SIG-M5 (cell line): ENCODE measurements at regions not wholly inside any gene's neighbourhood (a gene's known extent, or its start where the extent isn't known, plus 50 kb on each side); places are given as distances from the start of the nearest gene placed in this dataset.
"Not testable (repeated sequence)": the region's sequence is repeated elsewhere in the genome, so short reads cannot be mapped to it uniquely, and the experiment has no call there.

Source experiments
- DNase-seq: peaks from one replicate; lab custom pipeline; 2025; lab: John Stamatoyannopoulos, UW

DNA sequence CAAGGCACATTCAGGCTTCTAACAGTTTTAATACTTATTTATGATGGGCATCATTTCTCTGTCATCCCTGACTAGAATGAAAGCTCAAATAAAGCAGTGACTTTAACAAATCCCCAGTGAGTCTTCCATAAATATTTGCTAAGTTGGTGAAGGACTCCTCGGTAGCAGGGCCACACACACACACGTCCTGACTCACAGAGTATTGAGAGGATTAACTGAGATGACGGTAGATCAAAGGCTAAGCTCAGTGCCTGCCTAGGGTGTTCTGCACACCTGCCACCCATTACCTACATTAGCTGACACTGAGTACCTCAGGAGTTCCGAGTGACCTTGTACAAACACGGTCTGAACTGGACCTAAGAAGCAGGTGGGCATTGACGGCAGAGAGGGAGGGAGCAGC lies 197.3 kb upstream of the SFSWAP start:
- no peak for DNase-seq

DNA sequence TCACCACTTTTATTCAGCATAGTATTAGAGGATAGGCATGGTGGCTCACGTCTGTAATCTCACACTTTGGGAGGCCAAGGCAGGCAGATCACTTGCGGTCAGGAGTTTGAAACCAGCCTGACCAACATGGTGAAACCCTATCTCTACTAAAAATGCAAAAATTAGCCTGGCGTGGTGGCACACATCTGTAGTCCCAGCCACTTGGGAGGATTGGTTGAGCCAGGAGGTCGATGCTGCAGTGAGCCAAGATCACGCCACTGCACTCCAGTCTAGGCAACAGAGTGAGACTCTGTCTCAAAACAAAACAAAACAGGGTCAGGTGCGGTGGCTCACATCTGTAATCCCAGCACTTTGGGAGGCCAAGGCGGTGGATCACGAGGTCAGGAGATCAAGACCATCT lies 190.3 kb upstream of the SFSWAP start:
- DNase-seq = not testable (repeated sequence)

DNA sequence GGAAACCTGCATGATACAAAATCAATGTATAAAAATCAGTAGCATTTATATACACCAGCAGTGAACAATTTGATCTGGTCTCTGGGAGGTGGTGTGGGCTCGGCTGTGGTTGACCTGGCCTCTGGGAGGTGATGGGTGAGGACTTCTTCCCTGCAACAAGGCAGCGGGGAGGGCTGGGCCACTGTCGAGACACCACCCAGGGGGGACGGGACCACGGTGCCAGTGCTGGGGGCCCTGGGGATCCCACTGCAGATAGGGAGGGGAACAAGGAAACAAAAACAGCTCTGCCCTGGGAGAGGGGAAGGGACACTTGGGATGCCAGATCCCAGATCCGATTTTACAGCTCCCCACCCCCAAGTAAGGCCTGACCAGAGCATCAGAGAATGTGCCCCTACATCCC lies 189.6 kb upstream of the SFSWAP start:
- no peak for DNase-seq

DNA sequence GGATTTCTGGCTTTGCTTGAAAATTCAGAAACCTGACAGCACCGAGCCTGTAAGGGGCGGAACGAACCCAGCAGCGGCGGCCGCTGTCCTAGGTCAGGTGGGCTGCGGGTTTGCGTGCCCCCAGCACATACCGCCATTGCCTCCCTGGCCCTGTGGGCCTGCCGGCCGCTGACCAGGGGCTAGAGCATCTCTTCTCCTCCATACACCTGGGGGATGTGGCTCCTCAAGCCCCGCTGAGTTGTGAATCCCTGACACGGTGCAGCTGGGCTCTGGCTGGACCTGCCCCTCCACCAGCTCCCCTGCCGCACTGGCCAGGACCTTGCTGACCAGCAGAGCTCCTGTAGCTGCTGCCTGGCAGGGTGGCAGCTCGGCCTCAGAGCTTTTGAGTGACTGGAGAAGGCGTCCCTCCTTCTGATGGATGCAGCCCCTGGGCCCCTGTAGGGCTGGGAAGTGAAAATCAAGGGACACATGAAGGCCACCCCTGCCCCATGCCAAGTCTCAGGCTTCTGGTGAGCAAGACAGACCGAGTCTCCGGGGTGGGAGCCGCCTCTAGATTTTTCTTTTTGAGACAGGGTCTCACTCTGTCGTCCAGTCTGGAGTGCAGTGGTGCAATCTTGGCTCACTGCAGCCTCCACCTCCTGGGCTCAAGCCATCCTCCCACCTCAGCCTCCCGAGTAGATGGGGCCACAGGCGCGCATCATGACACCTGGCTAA lies 184.9 kb upstream of the SFSWAP start:
- DNase-seq = no peak

DNA sequence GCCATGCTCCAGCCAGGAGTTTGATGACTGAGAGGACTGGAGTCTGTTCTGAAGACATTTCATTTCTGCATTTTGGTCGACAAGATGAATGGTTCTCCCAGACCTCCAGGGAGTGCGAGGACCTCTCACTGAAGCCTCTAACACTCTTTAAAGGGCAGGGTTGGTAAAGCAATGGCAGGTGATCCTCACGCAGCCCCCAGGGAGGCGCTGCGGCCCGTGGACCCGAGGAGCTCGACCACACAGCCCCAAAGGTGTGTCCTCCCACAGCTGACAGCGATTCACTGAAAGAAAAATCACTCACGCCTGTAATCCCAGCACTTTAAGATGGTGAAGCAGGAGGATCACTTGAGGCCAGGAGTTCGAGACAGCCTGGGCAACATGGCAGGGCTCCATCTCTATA lies 183.8 kb upstream of the SFSWAP start:
- no peak for DNase-seq

DNA sequence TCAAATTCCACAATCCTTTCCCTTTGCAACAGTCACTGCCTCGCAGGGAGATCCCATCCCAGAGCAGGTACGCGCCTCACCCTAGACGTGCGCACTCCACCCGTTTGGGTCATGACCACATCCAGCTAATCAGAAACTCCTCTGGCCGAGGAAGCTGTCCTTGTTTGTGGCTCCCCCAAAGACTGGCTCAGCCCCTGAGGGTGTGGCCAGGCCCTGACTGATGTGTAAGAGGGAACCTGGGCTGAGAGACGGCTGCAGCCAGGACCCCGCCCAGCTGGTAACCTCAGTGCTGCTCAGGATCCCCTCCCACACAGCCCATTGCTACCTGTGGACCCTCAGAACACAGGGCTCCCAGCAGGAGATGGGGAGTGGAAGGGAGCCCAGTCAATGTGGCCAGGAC lies 183.2 kb upstream of the SFSWAP start:
- no peak for DNase-seq

DNA sequence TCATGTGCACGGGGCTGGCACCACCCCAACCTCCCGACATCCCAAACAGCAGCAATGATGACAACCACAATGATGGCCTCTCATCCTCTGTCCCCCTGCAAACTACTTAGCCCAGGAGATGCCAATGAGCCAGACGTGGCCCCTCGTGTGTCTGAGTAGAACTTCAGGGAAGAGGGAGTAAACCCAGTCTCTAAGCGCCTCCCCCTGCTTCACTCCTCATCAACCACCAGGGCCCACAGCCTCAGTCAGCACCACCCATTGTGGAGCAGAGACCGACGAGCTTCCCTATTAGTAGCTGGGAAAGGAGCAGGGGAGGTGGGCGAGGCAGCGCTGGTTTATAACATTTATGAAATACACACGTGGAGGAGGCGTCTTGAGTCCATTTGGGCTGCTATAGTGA lies 182.7 kb upstream of the SFSWAP start:
- no peak for DNase-seq

DNA sequence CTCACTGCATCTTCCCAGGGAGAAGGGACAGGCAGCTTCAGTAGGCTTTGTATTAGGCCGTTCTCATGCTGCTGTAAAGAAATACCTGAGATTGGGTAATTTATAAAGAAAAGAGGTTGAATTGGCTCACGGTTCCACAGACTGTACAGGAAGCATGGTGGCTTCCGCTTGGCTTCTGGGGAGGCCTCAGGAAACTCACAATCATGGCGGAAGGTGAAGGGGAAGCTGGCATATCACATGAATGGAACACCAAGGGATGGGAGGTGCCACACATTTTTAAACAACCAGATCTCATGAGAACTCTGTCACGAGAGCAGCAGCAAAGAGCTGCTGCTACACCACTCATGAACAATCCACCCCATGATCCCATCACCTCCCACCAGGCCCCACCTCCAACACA lies 182.2 kb upstream of the SFSWAP start:
- no peak for DNase-seq

DNA sequence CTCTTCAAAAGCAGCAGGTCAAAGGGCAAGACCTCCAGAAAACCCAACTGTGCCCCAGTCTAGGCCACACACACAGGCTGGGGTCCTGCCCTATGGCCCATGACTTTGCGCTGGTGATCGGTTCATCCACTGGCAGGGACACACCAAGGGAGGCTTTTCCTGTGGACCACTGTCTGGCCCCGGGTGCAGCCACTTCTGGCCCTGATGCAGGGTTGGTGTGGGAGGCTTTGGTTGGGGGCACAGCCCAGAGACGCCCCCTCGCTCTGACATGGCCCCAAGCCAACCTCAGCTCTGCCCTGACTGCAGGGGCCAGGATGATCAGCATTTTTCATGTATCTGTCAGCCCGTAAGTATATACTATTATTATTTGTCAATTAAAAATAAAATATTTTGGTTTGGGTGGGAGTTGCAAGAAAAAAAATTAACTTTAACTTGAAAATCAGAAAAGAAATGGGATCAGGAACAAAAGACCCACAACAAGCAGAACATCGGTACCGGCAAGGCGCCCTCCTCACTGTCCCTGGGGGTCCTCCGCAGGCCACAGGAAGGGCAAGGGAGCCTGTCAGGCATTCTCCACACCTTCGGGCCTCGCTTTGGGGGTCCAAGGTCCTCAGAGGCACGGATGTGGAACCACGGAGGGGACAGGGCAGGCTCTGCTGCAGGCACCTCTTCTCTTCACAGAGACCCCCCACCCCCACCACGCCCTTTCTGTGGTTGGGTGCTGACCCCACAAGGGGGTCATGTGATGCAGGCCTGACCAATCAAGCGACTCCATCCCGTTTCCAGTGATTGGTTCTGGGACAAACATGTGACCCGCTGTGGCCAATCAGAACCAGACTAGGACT lies 181.5 kb upstream of the SFSWAP start:
- no peak for DNase-seq

DNA sequence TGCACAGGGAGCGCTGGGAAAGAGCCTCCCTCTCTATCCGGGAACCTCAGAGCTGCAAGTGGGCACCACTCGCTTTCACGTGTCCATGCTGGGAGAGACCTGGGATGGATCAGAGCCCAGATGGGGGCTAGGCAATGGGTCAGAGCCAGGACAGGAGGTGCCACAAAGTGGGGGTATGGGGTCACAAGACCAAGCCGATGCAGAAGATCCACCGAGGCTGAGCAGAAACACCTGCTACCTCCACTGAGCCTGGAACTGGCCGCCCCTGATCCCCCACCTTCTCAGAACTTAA lies 180.9 kb upstream of the SFSWAP start:
- no peak for DNase-seq

DNA sequence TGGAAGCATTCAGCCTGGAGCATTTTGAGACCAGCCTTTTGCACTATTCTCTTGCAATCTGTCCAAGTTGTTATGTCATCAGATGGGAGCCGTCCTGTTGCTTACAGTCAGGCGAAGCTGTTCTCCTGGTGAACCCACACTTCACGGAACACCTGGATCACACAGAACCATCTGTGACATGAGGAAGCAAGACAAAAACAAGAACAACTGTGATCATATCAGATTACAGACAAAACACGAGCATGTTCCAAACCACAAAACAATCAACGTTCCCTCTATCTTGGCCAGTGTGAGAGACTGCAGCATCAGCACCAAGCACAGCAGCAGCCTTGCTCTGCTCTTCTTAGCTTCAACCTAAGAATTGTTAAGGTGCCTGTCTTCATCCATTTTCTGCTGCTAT lies 180.5 kb upstream of the SFSWAP start:
- no peak for DNase-seq

DNA sequence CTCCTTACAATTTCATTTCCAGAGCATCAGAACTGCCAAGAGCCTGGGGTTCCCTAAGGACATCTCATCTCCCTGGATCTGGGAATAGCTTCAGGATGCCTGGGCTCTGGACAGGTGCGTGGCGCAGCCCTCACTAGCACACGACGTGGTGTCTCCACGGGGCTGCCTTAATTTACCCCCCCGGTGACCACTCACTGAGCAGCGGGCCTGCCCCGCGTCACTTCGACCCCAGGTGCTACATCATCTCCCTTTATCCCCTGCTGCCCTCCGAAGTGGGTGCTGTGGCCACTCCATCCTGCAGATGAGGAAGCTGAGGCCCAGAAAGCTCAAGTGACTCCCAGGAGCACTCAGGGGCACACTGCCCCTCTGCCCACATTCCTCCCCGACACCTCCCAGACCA lies 177.8 kb upstream of the SFSWAP start:
- no peak for DNase-seq

DNA sequence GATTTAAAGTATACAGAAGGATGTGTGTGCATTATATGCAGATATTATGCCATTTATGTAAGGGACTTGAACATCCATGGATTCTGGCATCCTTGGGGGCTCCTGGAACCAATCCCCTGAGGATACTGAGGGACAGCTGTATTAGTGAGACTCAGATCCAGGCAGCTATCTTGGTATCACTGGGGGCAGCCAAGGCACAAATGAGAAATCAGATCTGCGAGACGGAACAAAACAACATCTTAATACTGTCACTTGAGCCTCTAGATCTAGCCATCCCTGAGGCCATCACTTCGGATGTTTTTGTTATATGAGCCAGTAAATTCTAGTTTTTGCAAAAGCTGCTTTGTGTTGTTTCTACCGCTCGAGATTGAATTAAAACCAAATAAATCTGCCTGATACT lies 175.1 kb upstream of the SFSWAP start:
- DNase-seq = no peak

DNA sequence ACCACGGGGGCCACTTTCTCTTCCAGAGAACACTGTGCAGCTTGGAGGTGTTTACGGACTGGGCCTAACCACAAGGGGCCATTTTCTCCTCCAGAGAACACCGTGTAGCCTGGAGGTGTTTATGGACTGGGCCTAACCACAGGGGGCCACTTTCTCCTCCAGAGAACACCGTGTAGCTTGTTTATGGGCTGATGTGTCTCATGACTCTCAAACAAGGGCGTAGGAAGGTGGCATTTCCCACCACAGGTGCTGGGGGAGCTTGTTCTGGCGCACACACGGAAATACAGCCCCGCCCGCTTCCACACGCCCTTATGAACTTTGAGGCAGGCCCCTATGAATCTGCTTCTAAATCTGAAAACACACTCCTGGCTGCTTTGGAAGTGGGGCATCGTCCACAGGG lies 174.6 kb upstream of the SFSWAP start:
- DNase-seq = no peak

DNA sequence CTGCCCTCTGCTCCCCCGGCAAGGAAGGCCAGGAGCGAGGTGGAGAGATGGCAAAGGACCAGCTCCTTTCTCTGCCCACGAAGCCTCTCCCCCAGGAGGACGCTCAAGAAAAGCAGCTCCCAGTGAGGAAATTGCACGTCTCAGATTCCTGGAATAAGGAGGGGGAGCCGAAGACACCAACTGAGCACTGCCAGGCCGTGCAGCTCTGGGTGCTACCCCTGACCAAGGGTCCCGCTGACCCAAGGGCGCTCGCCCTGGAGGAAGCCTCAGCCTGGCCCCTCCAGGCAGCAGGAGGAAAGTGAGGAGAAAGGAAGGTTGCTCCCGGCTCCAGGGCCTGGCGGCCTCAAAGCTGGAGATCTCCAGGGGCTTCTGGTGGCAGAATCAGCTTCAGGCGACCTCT lies 174.1 kb upstream of the SFSWAP start:
- no peak for DNase-seq

DNA sequence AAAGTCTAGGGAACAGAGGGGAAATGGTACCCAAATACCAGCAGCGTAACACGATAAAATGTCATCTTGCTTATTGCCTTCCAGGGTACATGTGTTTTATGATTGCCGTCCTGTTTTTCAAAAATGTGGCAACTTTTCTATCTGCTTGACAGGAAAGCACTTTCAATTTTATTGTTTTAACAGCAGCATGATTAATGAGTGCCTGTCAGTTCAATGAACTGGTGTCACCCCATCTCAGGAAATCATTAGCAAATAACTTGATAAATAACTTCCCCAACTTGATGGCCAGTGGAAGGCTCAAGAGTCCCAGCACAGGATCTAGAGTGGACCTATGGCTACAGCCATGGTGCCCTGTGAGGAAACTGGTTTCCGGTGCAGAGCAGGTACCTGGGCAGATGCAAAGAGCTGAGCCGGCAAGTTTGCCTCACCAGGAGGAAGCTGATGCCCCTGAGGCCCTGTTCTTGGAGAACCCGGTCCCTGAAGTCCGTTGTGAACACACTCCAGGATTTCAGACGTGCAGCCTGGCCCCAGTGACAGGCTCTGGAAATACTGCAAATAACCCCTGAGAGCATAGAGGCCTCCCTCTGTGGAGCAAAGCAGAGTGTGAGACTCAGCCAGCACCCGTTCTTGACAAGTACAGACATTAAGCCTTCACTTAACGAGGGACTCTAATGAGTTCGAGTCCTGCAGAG lies 173.5 kb upstream of the SFSWAP start:
- no peak for DNase-seq

DNA sequence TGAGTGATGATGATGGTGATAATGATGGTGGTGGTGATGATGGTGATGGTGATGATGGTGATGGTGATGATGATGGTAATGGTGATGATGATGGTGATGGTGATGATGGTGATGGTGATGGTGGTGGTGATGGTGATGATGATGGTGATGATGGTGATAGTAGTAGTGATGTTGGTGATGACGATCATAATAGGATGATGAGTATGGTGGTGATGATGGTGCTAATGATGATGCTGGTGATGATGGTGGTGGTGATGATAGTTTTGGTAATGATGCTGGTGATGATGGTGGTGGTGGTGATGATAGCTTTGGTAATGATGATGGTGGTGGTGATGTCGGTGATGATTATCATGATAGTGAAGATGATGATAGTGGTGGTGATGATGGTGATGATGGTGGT lies 171.5 kb upstream of the SFSWAP start:
- no peak for DNase-seq

DNA sequence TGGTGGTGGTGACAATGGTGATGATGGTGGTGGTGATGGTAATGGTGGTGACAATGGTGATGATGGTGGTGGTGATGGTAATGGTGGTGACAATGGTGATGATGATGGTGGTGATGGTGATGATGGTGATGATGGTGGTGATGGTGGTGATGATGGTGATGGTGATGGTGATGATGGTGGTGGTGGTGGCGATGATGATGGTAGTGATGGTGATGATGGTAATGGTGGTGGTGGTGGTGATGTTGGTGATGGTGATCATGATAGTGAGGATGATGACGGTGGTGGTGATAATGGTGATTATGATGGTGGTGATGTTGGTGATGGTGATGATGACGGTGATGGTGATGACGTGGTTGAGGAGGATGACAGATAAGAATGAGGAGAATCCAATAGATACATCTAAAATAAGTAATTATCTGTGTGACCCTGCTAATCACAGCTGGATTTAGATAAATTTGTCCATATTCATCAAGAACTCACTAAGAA lies 170.7 kb upstream of the SFSWAP start:
- DNase-seq = no peak

DNA sequence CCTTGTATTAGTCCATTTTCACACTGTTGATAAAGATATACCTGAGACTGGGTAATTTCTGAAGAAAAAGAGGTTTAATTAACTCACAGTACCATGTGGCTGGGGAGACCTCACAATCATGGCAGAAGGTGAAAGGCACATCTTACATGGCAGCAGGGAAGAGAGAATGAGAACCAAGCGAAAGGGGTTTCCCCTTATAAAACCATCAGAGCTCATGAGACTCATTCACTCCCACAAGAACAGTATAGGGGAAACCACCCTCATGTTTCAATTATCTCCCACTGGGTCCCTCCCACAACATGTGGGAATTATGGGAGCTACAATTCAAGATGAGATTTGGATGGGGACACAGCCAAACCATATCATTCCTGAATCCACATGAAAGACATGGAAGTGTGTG lies 169.4 kb upstream of the SFSWAP start:
- not testable (repeated sequence) for DNase-seq

DNA sequence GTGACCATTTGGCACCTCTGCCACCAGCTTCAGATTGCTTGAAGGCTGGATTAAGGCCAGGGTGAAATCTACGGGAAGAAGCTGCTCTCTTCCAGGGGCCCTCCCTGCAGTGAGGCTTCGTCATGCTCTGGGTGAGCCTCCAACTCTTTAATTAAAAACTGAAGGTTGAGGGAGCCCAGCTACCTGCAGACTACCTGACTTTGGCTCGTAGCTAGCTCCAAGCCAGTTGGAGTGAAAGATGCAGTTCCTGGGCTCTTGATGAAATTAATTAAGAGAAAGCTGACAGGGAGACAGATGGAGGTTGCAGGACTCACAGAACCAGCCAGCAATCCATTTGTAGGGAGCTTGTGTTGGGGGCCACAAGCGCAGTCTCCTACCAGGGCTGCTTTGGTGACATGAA lies 168.5 kb upstream of the SFSWAP start:
- DNase-seq = no peak

DNA sequence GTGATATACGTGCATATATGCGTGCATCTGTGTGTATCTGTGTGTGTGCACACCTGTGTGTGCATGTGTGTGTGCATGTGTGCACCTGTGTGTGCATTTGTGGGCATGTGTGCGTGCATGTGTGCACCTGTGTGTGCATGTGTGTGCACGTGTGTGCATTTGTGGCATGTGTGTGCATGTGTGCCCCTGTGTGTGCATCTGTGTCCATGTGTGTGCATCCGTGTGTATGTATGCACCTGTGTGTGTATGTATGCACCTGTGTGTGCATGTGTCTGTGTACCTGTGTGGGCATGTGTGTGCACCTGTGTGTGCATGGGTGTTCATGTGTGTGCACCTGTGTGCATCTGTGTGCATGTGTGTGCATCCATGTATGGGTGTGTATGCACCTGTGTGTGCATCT lies 167.8 kb upstream of the SFSWAP start:
- DNase-seq = no peak

DNA sequence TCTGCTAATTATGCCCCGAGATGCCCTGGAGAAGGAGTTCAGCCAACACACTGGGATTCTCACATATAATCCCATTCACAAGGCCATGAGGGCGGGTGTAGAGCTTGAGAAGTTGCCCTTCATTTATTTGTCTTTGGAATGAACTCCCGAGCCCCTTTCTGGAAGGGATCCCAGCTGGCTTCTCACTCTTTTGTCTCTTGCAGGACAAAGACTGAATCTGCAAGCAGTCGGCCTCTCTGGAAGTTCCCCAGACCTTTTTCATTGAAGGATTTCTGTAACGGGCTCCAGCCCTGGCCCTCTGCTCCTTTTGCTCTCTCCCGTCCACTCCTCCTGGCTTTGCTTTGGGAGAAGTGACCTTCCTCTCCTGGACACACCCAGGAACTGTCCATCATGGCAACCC lies 163.3 kb upstream of the SFSWAP start:
- no peak for DNase-seq

DNA sequence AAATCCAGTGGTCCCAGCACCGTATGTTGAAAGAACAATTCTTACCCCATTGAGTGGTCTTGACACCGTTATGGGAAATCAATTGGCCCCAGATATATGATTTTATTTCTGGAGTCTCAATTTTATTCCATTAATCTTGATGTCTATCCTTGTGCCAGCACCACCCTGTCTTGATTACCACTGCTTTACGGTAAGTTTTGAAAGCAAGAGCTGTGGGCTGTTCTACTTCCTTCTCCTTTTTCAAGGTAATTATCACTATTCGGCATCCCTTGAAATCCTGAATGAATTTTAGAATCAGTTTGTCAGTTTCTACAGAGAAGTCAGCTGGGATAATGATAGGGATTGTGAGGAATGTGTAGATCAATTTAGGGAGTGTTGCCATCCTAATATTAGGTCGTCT lies 160.8 kb upstream of the SFSWAP start:
- DNase-seq = no peak
